IMR-90 (cell line): ENCODE measurements at regions not wholly inside any gene's neighbourhood (a gene's known extent, or its start where the extent isn't known, plus 50 kb on each side); places are given as distances from the start of the nearest gene placed in this dataset.
A peak's percentile ranks its signal among the peaks of the same experiment; 100 is the strongest.

Source experiments
- ATAC-seq: fragments of 200-7000 bp; cut with Tn5 transposase; 2 replicates; pipeline ENCODE4 v1.9.1; 2020; ENCODE audit warnings: low read depth, mild to moderate bottlenecking, moderate library complexity
- BruUV-seq: library from RNA; stranded (reverse); fragments of 400-500 nt; replicated peaks from 2 replicates; lab custom pipeline; 2021; lab: Mats Ljungman, UMichigan
- CTCF ChIA-PET: fragments of 300-600 bp; formaldehyde crosslinking; extraction: SDS; loops from one replicate; lab custom pipeline; 2021; ENCODE audit warnings: antibody characterized with exemption; lab: Yijun Ruan, JAX
- POLR2A ChIA-PET: fragments of 300-600 bp; sonication (Branson Sonifier 250); formaldehyde crosslinking; loops from one replicate; lab custom pipeline; 2022; ENCODE audit warnings: antibody characterized with exemption; ENCODE audit not compliant: unreplicated experiment; lab: Charles Lee
- DNase-seq: peaks from one replicate; pipeline ENCODE4 v3.0.0; 2013
- H2AFZ ChIP-seq: replicated peaks from 2 replicates; pipeline ENCODE3; 2013; ENCODE audit warnings: low read length, mild to moderate bottlenecking; ENCODE audit not compliant: poor library complexity
- H2AK5ac ChIP-seq: 2 replicates; pipeline ENCODE4 v1.6.1; 2013; ENCODE audit warnings: low read depth, low read length, inconsistent platforms
- H2AK9ac ChIP-seq: replicated peaks from 2 replicates; pipeline ENCODE3; 2013; ENCODE audit warnings: mild to moderate bottlenecking, low read depth, low read length, moderate library complexity; ENCODE audit not compliant: poor library complexity
- H2BK120ac ChIP-seq: 2 replicates; pipeline ENCODE4 v1.6.1; 2013; ENCODE audit warnings: low read depth, low read length, inconsistent platforms
- H2BK15ac ChIP-seq: 3 replicates; pipeline ENCODE4 v1.6.1; 2013; ENCODE audit warnings: low read depth, low read length, inconsistent platforms
- H2BK20ac ChIP-seq: 2 replicates; pipeline ENCODE4 v1.6.1; 2013; ENCODE audit warnings: low read depth, mild to moderate bottlenecking, inconsistent platforms, low read length, moderate library complexity
- H2BK5ac ChIP-seq: 2 replicates; pipeline ENCODE4 v1.6.1; 2013; ENCODE audit warnings: mild to moderate bottlenecking, low read depth, low read length, inconsistent platforms; ENCODE audit not compliant: poor library complexity, severe bottlenecking
- H3K14ac ChIP-seq: replicated peaks from 2 replicates; pipeline ENCODE4 v1.6.1; 2013; ENCODE audit warnings: low read depth, low read length, inconsistent platforms
- H3K18ac ChIP-seq: 2 replicates; pipeline ENCODE4 v1.6.1; 2013; ENCODE audit warnings: low read depth, low read length, control low read depth
- H3K23ac ChIP-seq: 2 replicates; pipeline ENCODE4 v1.6.1; 2013; ENCODE audit warnings: low read depth, low read length, inconsistent platforms
- H3K27ac ChIP-seq: 2 replicates; pipeline ENCODE4 v1.5.1; 2013; ENCODE audit warnings: mild to moderate bottlenecking, control low read depth, low read length; ENCODE audit not compliant: insufficient read depth
- H3K27me3 ChIP-seq: 2 replicates; pipeline ENCODE4 v1.6.1; 2013; ENCODE audit warnings: low read length; ENCODE audit not compliant: control insufficient read depth, insufficient read depth
- H3K36me3 ChIP-seq: 2 replicates; pipeline ENCODE4 v1.6.1; 2013; ENCODE audit warnings: low read length, mixed read lengths; ENCODE audit not compliant: control insufficient read depth, insufficient read depth
- H3K4ac ChIP-seq: 2 replicates; pipeline ENCODE4 v1.6.1; 2013; ENCODE audit warnings: low read depth, low read length, inconsistent platforms
- H3K4me1 ChIP-seq: 2 replicates; pipeline ENCODE4 v1.6.1; 2013; ENCODE audit warnings: low read length, mixed read lengths; ENCODE audit not compliant: control insufficient read depth, insufficient read depth
- H3K4me2 ChIP-seq: 2 replicates; pipeline ENCODE4 v1.6.1; 2013; ENCODE audit warnings: low read depth, mild to moderate bottlenecking, control low read depth, low read length, moderate library complexity
- H3K4me3 ChIP-seq: 2 replicates; pipeline ENCODE4 v1.5.1; 2013; ENCODE audit warnings: low read depth, mild to moderate bottlenecking, control low read depth, low read length, moderate library complexity; ENCODE audit not compliant: insufficient read depth
- H3K56ac ChIP-seq: 2 replicates; pipeline ENCODE4 v1.6.1; 2013; ENCODE audit warnings: low read length, inconsistent platforms; ENCODE audit not compliant: insufficient read depth; ENCODE audit errors: extremely low read depth
- H3K79me1 ChIP-seq, 2 experiments: 2 replicates each; pipeline ENCODE4 v1.6.1; 2013; ENCODE audit warnings: low read length in 2 of 2, inconsistent platforms in 1 of 2, low read depth in 1 of 2
- H3K9ac ChIP-seq: 2 replicates; pipeline ENCODE4 v1.6.1; 2013; ENCODE audit warnings: low read depth, low read length, control low read depth
- H3K9me1 ChIP-seq: 2 replicates; pipeline ENCODE4 v1.6.1; 2013; ENCODE audit warnings: low read length, inconsistent platforms; ENCODE audit not compliant: insufficient read depth
- H3K9me3 ChIP-seq: 2 replicates; pipeline ENCODE4 v1.6.1; 2013; ENCODE audit warnings: low read length; ENCODE audit not compliant: control insufficient read depth, insufficient read depth
- H4K20me1 ChIP-seq: 2 replicates; pipeline ENCODE4 v1.6.1; 2013; ENCODE audit warnings: low read length, inconsistent platforms; ENCODE audit not compliant: insufficient read depth
- H4K5ac ChIP-seq: 2 replicates; pipeline ENCODE4 v1.6.1; 2013; ENCODE audit warnings: mild to moderate bottlenecking, low read depth, low read length, control low read depth
- H4K8ac ChIP-seq, 2 experiments: 2 replicates each; pipeline ENCODE4 v1.6.1; 2013; ENCODE audit warnings: low read depth in 2 of 2, low read length in 2 of 2, control low read depth in 1 of 2, inconsistent platforms in 1 of 2
- H4K91ac ChIP-seq: 2 replicates; pipeline ENCODE4 v1.6.1; 2013; ENCODE audit warnings: low read depth, low read length, inconsistent platforms; ENCODE audit not compliant: insufficient read depth
- CHD1 ChIP-seq: IDR thresholded peaks from 2 replicates; pipeline ENCODE4 v1.6.1; 2012; ENCODE audit warnings: low read depth, low read length, improper control_type of control experiment
- CTCF ChIP-seq: conservative IDR thresholded peaks from 2 replicates; pipeline ENCODE4 v1.5.1; 2012; ENCODE audit warnings: mild to moderate bottlenecking, low read depth, low read length, improper control_type of control experiment
- ELK1 ChIP-seq: fragments of 150-350 bp; IDR thresholded peaks from 2 replicates; pipeline ENCODE4 v1.6.1; 2016; ENCODE audit warnings: low read depth, mild to moderate bottlenecking, low read length, moderate library complexity, borderline replicate concordance
- MAZ ChIP-seq: IDR thresholded peaks from 2 replicates; pipeline ENCODE4 v1.6.1; 2012; ENCODE audit warnings: low read depth, mild to moderate bottlenecking, low read length, improper control_type of control experiment, moderate library complexity, borderline replicate concordance
- MXI1 ChIP-seq: IDR thresholded peaks from 2 replicates; pipeline ENCODE4 v1.6.1; 2012; ENCODE audit warnings: low read depth, mild to moderate bottlenecking, low read length, moderate library complexity, borderline replicate concordance
- NFE2L2 ChIP-seq: fragments of 150-350 bp; IDR thresholded peaks from 2 replicates; pipeline ENCODE4 v1.6.1; 2016; ENCODE audit warnings: low read depth, mild to moderate bottlenecking, low read length
- RCOR1 ChIP-seq: IDR thresholded peaks from 2 replicates; pipeline ENCODE4 v1.6.1; 2012; ENCODE audit warnings: mild to moderate bottlenecking, low read length, improper control_type of control experiment; ENCODE audit not compliant: insufficient replicate concordance
- WGBS, 2 experiments: methylation state at CpG; one replicate each; pipeline versions ENCODE4 v1.1.5 to v1.1.7; 2013; ENCODE audit warnings: missing lambda C conversion rate in 2 of 2; ENCODE audit not compliant: insufficient read length in 1 of 2; ENCODE audit errors: extremely low coverage in 2 of 2; 5-methylcytosine and 5-hydroxymethylcytosine counted together
- dilution Hi-C: fragments of 300-500 bp; cut with HindIII; formaldehyde crosslinking; loops from one replicate; pipeline ENCODE4 v1.14.3; 2018; ENCODE audit warnings: low sequenced_read_pairs; ENCODE audit not compliant: unreplicated experiment
- in situ Hi-C: fragments of 300-500 bp; cut with MboI; formaldehyde crosslinking; loops from 3 replicates; pipeline ENCODE4 v1.14.3; 2019; ENCODE audit warnings: low sequenced_read_pairs, inconsistent platforms, mixed read lengths
- intact Hi-C: fragments of 100-400 bp; cut with micrococcal nuclease; formaldehyde crosslinking; loops from 2 replicates; pipeline ENCODE4 v1.10.0; 2022

GRCh38 chr15:95119041-95119610, 887.8 kb downstream of the MCTP2 start:
- H3K14ac ChIP-seq, result no peak overlapping the region
- no peak overlapping the region for H4K5ac ChIP-seq
- WGBS, 2 experiments, result 80% methylated on average over 1 of the region's 4 CpGs; no CpG with 5 or more reads in 1 of the 2 experiments
- in situ Hi-C loops, result no loop called here
- H2AK5ac ChIP-seq, result no peak overlapping the region
- no peaks in the 10 kb centered on the region for H3K79me1 ChIP-seq
- no peak overlapping the region for H3K27ac ChIP-seq
- no peaks in the 10 kb centered on the region for H3K4me1 ChIP-seq
- H3K56ac ChIP-seq, result no peak overlapping the region
- H3K27me3 ChIP-seq, result no peaks in the 10 kb centered on the region
- H3K36me3 ChIP-seq, result no peaks in the 10 kb centered on the region
- CTCF ChIA-PET, result interaction anchor here (1.3 kb wide), 1 partner anchor 9 kb away, joined by 3 read pairs; no protein-coding TSS in a partner anchor
- H3K9me3 ChIP-seq, result no peaks in the 10 kb centered on the region
- H4K8ac ChIP-seq, result no peak overlapping the region
- no peak overlapping the region for H2BK5ac ChIP-seq
- no peak overlapping the region for H4K91ac ChIP-seq
- 0 out of 2 replicates have a peak, but pooled peaks have one; percentile 24 for ATAC-seq
- no peak overlapping the region for H3K4me2 ChIP-seq
- no peak overlapping the region for H3K4me3 ChIP-seq
- no TSS peak for BruUV-seq
- H3K9me1 ChIP-seq, result no peaks in the 10 kb centered on the region
- no peak overlapping the region for H2BK15ac ChIP-seq
- H2AK9ac ChIP-seq, result no peak overlapping the region
- peak; percentile 29 for DNase-seq
- TF ChIP-seq CHD1 (no peak), CTCF (no peak), NFE2L2 (no peak), MXI1 (no peak), ELK1 (no peak), RCOR1 (no peak), MAZ (no peak)
- no peak overlapping the region for H3K9ac ChIP-seq
- no peak overlapping the region for H2AFZ ChIP-seq
- H2BK20ac ChIP-seq, result no peak overlapping the region
- no peaks in the 10 kb centered on the region for H4K20me1 ChIP-seq
- no peak overlapping the region for H3K4ac ChIP-seq
- H2BK120ac ChIP-seq, result no peak overlapping the region
- intact Hi-C loops, result no loop called here
- H3K23ac ChIP-seq, result no peak overlapping the region
- H3K18ac ChIP-seq, result no peak overlapping the region
- POLR2A ChIA-PET, result no interaction called here
- dilution Hi-C loops, result no loop called here
